MM.1S (cell line): ENCODE measurements at regions not wholly inside any gene's neighbourhood (a gene's known extent, or its start where the extent isn't known, plus 50 kb on each side); places are given as distances from the start of the nearest gene placed in this dataset.

Experiments used
- DNase-seq: peaks from one replicate; pipeline ENCODE4 v3.0.0-alpha.2; 2015
- H2AFZ ChIP-seq: fragments of 300-600 bp; sonication (generic); 2 replicates; pipeline ENCODE4 v1.6.0; 2016; ENCODE audit warnings: antibody characterized with exemption, low read length
- H3F3A ChIP-seq: fragments of 300-600 bp; sonication (generic); 2 replicates; pipeline ENCODE4 v1.6.1; 2016; ENCODE audit warnings: mild to moderate bottlenecking, antibody characterized with exemption, low read length, moderate library complexity, mixed read lengths; ENCODE audit not compliant: insufficient read depth
- H3K27ac ChIP-seq: fragments of 300-600 bp; sonication (generic); 2 replicates; pipeline ENCODE4 v1.5.1; 2016; ENCODE audit warnings: mild to moderate bottlenecking, low read length
- H3K27me3 ChIP-seq: fragments of 300-600 bp; sonication (generic); replicated peaks from 2 replicates; pipeline ENCODE4 v1.6.0; 2016; ENCODE audit warnings: low read length; ENCODE audit not compliant: insufficient read depth
- H3K36me3 ChIP-seq: fragments of 300-600 bp; sonication (generic); replicated peaks from 2 replicates; pipeline ENCODE4 v1.6.1; 2016; ENCODE audit warnings: mild to moderate bottlenecking, low read length, mixed read lengths; ENCODE audit not compliant: insufficient read depth
- H3K4me1 ChIP-seq: fragments of 300-600 bp; sonication (generic); 2 replicates; pipeline ENCODE4 v1.6.1; 2016; ENCODE audit warnings: low read length, mixed read lengths
- H3K4me2 ChIP-seq: fragments of 300-600 bp; sonication (generic); 2 replicates; pipeline ENCODE4 v1.6.0; 2016; ENCODE audit warnings: low read depth, low read length
- H3K4me3 ChIP-seq: fragments of 300-600 bp; sonication (generic); 2 replicates; pipeline ENCODE4 v1.5.1; 2016; ENCODE audit warnings: low read length, mixed read lengths
- H3K79me2 ChIP-seq: fragments of 300-600 bp; sonication (generic); 2 replicates; pipeline ENCODE4 v1.6.1; 2016; ENCODE audit warnings: mixed run types, low read length, mixed read lengths
- H3K9ac ChIP-seq: fragments of 300-600 bp; sonication (generic); 2 replicates; pipeline ENCODE4 v1.6.1; 2016; ENCODE audit warnings: low read length, mixed read lengths
- H3K9me2 ChIP-seq: fragments of 300-600 bp; sonication (generic); replicated peaks from 2 replicates; pipeline ENCODE4 v1.6.1; 2016; ENCODE audit warnings: mild to moderate bottlenecking, low read length, mixed read lengths; ENCODE audit not compliant: insufficient read depth
- H3K9me3 ChIP-seq: fragments of 300-600 bp; sonication (generic); replicated peaks from 2 replicates; pipeline ENCODE4 v1.6.1; 2016; ENCODE audit warnings: mild to moderate bottlenecking, low read length, mixed read lengths; ENCODE audit not compliant: insufficient read depth
- H4K20me1 ChIP-seq: fragments of 300-600 bp; sonication (generic); 2 replicates; pipeline ENCODE4 v1.6.1; 2016; ENCODE audit warnings: mild to moderate bottlenecking, low read length, moderate library complexity, mixed read lengths; ENCODE audit not compliant: insufficient read depth
- EZH2 ChIP-seq: fragments of 300-600 bp; sonication (generic); optimal IDR thresholded peaks from 2 replicates; pipeline ENCODE3; 2017; ENCODE audit warnings: low read depth, mild to moderate bottlenecking, antibody characterized with exemption, low read length, mixed read lengths
- EZH2phosphoT487 ChIP-seq: fragments of 300-600 bp; sonication (generic); IDR thresholded peaks from 2 replicates; pipeline ENCODE4 v1.6.1; 2018; ENCODE audit warnings: antibody characterized with exemption, low read length
- TF ChIP-seq, protein P1 (sequence below): fragments of 300-600 bp; sonication (generic); IDR thresholded peaks from 2 replicates; pipeline ENCODE4 v1.5.1; 2016; ENCODE audit warnings: antibody characterized with exemption, low read length, mixed read lengths

DNA sequence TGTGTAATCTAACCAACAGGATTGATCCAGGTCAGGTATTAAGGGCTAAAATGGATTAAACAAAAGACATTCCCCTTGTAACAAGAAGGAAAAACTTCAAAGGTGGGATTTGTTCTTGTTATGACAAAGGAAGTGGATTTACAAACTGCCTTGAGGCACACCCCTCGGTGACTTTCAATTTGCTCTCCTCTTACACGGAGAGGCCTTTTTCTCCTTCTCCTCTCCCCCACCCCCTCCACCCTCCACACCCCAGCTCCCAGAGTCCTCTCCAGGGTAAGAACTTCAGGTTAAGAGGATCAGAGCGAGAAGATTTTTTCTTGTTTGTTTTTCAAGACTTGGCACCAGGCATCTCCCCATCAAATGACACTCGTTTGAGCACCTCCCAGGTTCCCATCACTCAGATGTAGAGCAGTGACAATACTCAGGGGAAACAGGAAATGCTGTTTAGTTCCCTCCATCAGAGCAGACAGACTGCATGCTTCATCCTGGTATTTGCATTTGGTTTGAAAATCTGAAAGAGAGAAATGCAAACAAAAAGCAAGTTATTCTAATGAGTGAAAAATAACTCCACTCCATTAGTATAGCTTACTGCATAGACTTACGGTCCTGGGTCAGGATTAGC, 77.6 kb upstream of the TMEM260 start:
- H4K20me1 ChIP-seq: no peaks in the 10 kb centered on the region
- H3K9me3 ChIP-seq: no peaks in the 10 kb centered on the region
- H3K27ac ChIP-seq: no peak overlapping the region
- H3K9ac ChIP-seq: no peak overlapping the region
- H3K9me2 ChIP-seq: no peaks in the 10 kb centered on the region
- no peaks in the 10 kb centered on the region for H3K4me1 ChIP-seq
- H3K36me3 ChIP-seq: no peaks in the 10 kb centered on the region
- no peak for DNase-seq
- no peaks in the 10 kb centered on the region for H3K79me2 ChIP-seq
- no peak overlapping the region for H2AFZ ChIP-seq
- TF ChIP-seq EZH2phosphoT487 (no peak), EZH2 (no peak)
- TF ChIP-seq, protein P1, sequence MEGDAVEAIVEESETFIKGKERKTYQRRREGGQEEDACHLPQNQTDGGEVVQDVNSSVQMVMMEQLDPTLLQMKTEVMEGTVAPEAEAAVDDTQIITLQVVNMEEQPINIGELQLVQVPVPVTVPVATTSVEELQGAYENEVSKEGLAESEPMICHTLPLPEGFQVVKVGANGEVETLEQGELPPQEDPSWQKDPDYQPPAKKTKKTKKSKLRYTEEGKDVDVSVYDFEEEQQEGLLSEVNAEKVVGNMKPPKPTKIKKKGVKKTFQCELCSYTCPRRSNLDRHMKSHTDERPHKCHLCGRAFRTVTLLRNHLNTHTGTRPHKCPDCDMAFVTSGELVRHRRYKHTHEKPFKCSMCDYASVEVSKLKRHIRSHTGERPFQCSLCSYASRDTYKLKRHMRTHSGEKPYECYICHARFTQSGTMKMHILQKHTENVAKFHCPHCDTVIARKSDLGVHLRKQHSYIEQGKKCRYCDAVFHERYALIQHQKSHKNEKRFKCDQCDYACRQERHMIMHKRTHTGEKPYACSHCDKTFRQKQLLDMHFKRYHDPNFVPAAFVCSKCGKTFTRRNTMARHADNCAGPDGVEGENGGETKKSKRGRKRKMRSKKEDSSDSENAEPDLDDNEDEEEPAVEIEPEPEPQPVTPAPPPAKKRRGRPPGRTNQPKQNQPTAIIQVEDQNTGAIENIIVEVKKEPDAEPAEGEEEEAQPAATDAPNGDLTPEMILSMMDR: no peak
- H3K4me3 ChIP-seq: no peak overlapping the region
- H3F3A ChIP-seq: no peaks in the 10 kb centered on the region
- no peak overlapping the region for H3K4me2 ChIP-seq
- H3K27me3 ChIP-seq: no peaks in the 10 kb centered on the region

DNA sequence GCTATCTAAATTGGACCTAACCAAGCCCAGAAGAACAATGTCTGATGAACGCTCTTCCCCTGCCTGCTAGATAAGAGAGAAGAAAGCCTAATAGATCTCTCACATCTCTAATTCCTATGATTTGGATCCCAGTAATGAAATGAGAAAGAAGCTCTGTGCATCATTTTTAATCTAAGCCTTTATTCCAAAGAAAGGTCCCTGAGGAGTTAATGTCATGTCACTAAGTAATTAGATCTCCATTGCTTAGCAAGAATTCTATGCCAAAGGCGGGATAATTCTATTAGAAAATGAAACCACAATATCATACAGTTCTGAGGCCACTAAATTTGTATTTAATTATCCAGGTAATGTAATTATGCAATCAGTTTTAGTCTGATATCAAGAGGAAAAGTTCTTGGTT, 74.2 kb upstream of the TMEM260 start:
- Histone ChIP-seq H3K27ac (no peak overlapping the region), H3K9me3 (no peaks in the 10 kb centered on the region), H3K79me2 (no peaks in the 10 kb centered on the region), H3K9ac (no peak overlapping the region), H3K4me2 (no peak overlapping the region), H3K9me2 (no peaks in the 10 kb centered on the region), H3K27me3 (no peaks in the 10 kb centered on the region), H2AFZ (no peak overlapping the region), H3K4me1 (no peaks in the 10 kb centered on the region), H3F3A (no peaks in the 10 kb centered on the region), H4K20me1 (no peaks in the 10 kb centered on the region), H3K4me3 (no peak overlapping the region), H3K36me3 (no peaks in the 10 kb centered on the region)
- TF ChIP-seq EZH2 (no peak), EZH2phosphoT487 (no peak)
- TF ChIP-seq, protein P1: no peak
- no peak for DNase-seq

DNA sequence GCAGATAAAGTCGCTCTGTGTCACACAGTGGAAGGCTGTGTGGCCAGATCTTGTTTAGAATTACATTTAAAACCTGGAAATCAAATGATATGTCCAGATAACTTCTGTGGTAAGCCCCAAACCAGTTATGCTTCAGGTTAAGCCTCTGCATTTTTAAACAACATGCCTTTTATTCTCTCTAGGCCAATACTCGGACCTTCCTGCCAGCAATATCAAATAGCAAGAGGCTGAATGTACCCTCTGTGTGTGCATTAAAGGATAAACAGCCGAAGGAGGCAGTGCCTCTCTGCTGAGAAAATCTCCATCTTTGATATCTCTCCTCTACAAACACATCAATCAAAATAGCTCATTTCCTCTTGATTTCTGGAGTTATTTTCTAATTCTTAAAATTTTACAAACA, 67.1 kb upstream of the TMEM260 start:
- Histone ChIP-seq H3K4me1 (no peaks in the 10 kb centered on the region), H3K4me2 (no peak overlapping the region), H3K9ac (no peak overlapping the region), H3K27me3 (no peaks in the 10 kb centered on the region), H3K9me3 (no peaks in the 10 kb centered on the region), H3F3A (no peaks in the 10 kb centered on the region), H3K9me2 (no peaks in the 10 kb centered on the region), H3K4me3 (no peak overlapping the region), H4K20me1 (no peaks in the 10 kb centered on the region), H2AFZ (no peak overlapping the region), H3K79me2 (no peaks in the 10 kb centered on the region), H3K36me3 (no peaks in the 10 kb centered on the region), H3K27ac (no peak overlapping the region)
- TF ChIP-seq EZH2: no peak
- TF ChIP-seq, protein P1: no peak
- no peak for TF ChIP-seq EZH2phosphoT487
- no peak for DNase-seq
